B cell (primary cell): ENCODE measurements at regions not wholly inside any gene's neighbourhood (a gene's known extent, or its start where the extent isn't known, plus 50 kb on each side); places are given as distances from the start of the nearest gene placed in this dataset.

Experiments
- CTCF ChIP-seq: fragments of 200-600 bp; IDR thresholded peaks from one replicate; pipeline ENCODE4 v1.8.0; 2022; ENCODE audit warnings: antibody characterized with exemption, mild to moderate bottlenecking
- EZH2 ChIP-seq: IDR thresholded peaks from 2 replicates; pipeline ENCODE4 v1.6.1; 2012; ENCODE audit warnings: borderline replicate concordance, low read depth, mild to moderate bottlenecking, moderate library complexity, low read length; ENCODE audit not compliant: insufficient read depth, poor library complexity, severe bottlenecking

GRCh38 chr12:124517260-124518050, 50.0 kb downstream of the NCOR2 start:
- TF ChIP-seq CTCF (no peak), EZH2 (no peak)
